ENCODE measurements at regions not wholly inside any gene's neighbourhood (a gene's known extent, or its start where the extent isn't known, plus 50 kb on each side); places are given as distances from the start of the nearest gene placed in this dataset.
"Not testable (repeated sequence)": the region's sequence is repeated elsewhere in the genome, so short reads cannot be mapped to it uniquely, and the experiment has no call there.

- no peak for DNase-seq
Observed at GRCh38 chr4:78660559-78660958, 109.0 kb downstream of the ANXA3 start.

- no peak for DNase-seq
Observed at GRCh38 chr4:78661086-78661690, 109.6 kb downstream of the ANXA3 start.

GRCh38 chr4:78661921-78662521, 110.5 kb downstream of the ANXA3 start:
- DNase-seq, result no peak

GRCh38 chr4:78662658-78663057, 111.1 kb downstream of the ANXA3 start:
- no peak for DNase-seq

- not testable (repeated sequence) for DNase-seq
Observed at GRCh38 chr4:78664296-78664695, 111.9 kb upstream of the BMP2K start.

- no peak for DNase-seq
Observed at GRCh38 chr4:78665216-78665770, 110.9 kb upstream of the BMP2K start.

GRCh38 chr4:78666830-78667258, 109.3 kb upstream of the BMP2K start:
- no peak for DNase-seq

GRCh38 chr4:78667325-78667724, 108.8 kb upstream of the BMP2K start:
- no peak for DNase-seq

- DNase-seq, result no peak
Observed at GRCh38 chr4:78667764-78668163, 108.4 kb upstream of the BMP2K start.

- DNase-seq, result no peak
Observed at GRCh38 chr4:78669453-78669852, 106.7 kb upstream of the BMP2K start.

- DNase-seq, result no peak
Observed at GRCh38 chr4:78671903-78672815, 104.0 kb upstream of the BMP2K start.

- no peak for DNase-seq
Observed at GRCh38 chr4:78673337-78673736, 102.8 kb upstream of the BMP2K start.

- no peak for DNase-seq
Observed at GRCh38 chr4:78675325-78675724, 100.8 kb upstream of the BMP2K start.

- DNase-seq, result no peak
Observed at GRCh38 chr4:78682070-78682469, 94.1 kb upstream of the BMP2K start.

GRCh38 chr4:78683352-78683751, 92.8 kb upstream of the BMP2K start:
- DNase-seq, result no peak

GRCh38 chr4:78684325-78685079, 91.6 kb upstream of the BMP2K start:
- DNase-seq, result no peak

GRCh38 chr4:78687818-78688217, 88.3 kb upstream of the BMP2K start:
- no peak for DNase-seq

GRCh38 chr4:78688366-78688765, 87.8 kb upstream of the BMP2K start:
- no peak for DNase-seq

- DNase-seq, result no peak
Observed at GRCh38 chr4:78689261-78689660, 86.9 kb upstream of the BMP2K start.

GRCh38 chr4:78689700-78690323, 86.3 kb upstream of the BMP2K start:
- DNase-seq, result no peak

- no peak for DNase-seq
Observed at GRCh38 chr4:78691334-78691754, 84.8 kb upstream of the BMP2K start.
